Endothelial cell of umbilical vein (primary cell): ENCODE measurements at regions not wholly inside any gene's neighbourhood (a gene's known extent, or its start where the extent isn't known, plus 50 kb on each side); places are given as distances from the start of the nearest gene placed in this dataset.

Source experiments
- BruUV-seq: library from RNA; stranded (reverse); fragments of 400-500 nt; replicated peaks from 2 replicates; lab custom pipeline; 2021; lab: Mats Ljungman, UMichigan
- CTCF ChIA-PET: fragments of 300-600, 350-600 bp; sonication (Branson Sonifier 250); formaldehyde crosslinking; loops from one replicate; lab custom pipeline; 2021; ENCODE audit warnings: antibody characterized with exemption, inconsistent platforms; lab: Charles Lee
- POLR2A ChIA-PET: fragments of 300-600, 350-600 bp; sonication (Branson Sonifier 250); formaldehyde crosslinking; loops from one replicate; lab custom pipeline; 2021; ENCODE audit warnings: antibody characterized with exemption, inconsistent platforms; lab: Charles Lee
- DNase-seq: peaks from one replicate; pipeline ENCODE4 v3.0.0-alpha.2; 2011; ENCODE audit warnings: low read depth, low spot score
- FAIRE-seq: peaks from 2 replicates; lab custom pipeline; 2011; peaks lifted over from hg19 to GRCh38; lab: Jason Lieb, UNC
- H2AFZ ChIP-seq: 2 replicates; pipeline ENCODE4 v1.6.0; 2012; ENCODE audit warnings: low read depth, low read length, control low read depth, inconsistent platforms
- H3K27ac ChIP-seq: 2 replicates; pipeline ENCODE4 v1.5.1; 2011; ENCODE audit warnings: low read depth, mild to moderate bottlenecking, control low read depth, low read length, moderate library complexity; ENCODE audit not compliant: insufficient read depth
- H3K27me3 ChIP-seq, 2 experiments: 2 replicates each; pipeline versions ENCODE4 v1.6.0 to v1.6.1; 2011; ENCODE audit warnings: low read length in 2 of 2, mixed read lengths in 1 of 2; ENCODE audit not compliant: control insufficient read depth in 2 of 2, insufficient read depth in 2 of 2
- H3K36me3 ChIP-seq, 2 experiments: 2 replicates in 1 of 2; 3 replicates in 1 of 2; pipeline ENCODE4 v1.5.1; 2011; ENCODE audit warnings: low read length in 2 of 2, mild to moderate bottlenecking in 1 of 2, moderate library complexity in 1 of 2; ENCODE audit not compliant: control insufficient read depth in 2 of 2, insufficient read depth in 2 of 2; ENCODE audit errors: extremely low read depth in 1 of 2
- H3K4me1 ChIP-seq: 3 replicates; pipeline ENCODE4 v1.5.1; 2011; ENCODE audit warnings: mild to moderate bottlenecking, low read length; ENCODE audit not compliant: control insufficient read depth, insufficient read depth; ENCODE audit errors: extremely low read depth
- H3K4me2 ChIP-seq: 2 replicates; pipeline ENCODE4 v1.6.1; 2011; ENCODE audit warnings: low read length, control low read depth, mixed read lengths; ENCODE audit not compliant: insufficient read depth
- H3K4me3 ChIP-seq, 3 experiments: fragments of 200-600 bp in 1 of 3; sonication (generic), shearing (Covaris generic) in 1 of 3; replicated peaks in 1 of 3; 2 replicates each; pipeline ENCODE4 v1.5.1; 2011 to 2016; ENCODE audit warnings: control low read depth in 3 of 3, low read length in 3 of 3, mild to moderate bottlenecking in 2 of 3, inconsistent platforms in 1 of 3, low read depth in 1 of 3, moderate library complexity in 1 of 3; ENCODE audit not compliant: insufficient read depth in 1 of 3
- H3K79me2 ChIP-seq: 2 replicates; pipeline ENCODE4 v1.6.0; 2012; ENCODE audit warnings: low read length, inconsistent platforms; ENCODE audit not compliant: control insufficient read depth, insufficient read depth
- H3K9ac ChIP-seq: replicated peaks from 2 replicates; pipeline ENCODE3; 2011; ENCODE audit warnings: low read length, control low read depth; ENCODE audit not compliant: insufficient read depth; ENCODE audit errors: extremely low read depth
- H3K9me1 ChIP-seq: replicated peaks from 3 replicates; pipeline ENCODE4 v1.6.0; 2011; ENCODE audit warnings: mild to moderate bottlenecking, low read length; ENCODE audit not compliant: control insufficient read depth, insufficient read depth; ENCODE audit errors: extremely low read depth
- H3K9me3 ChIP-seq: replicated peaks from 2 replicates; pipeline ENCODE4 v1.5.1; 2012; ENCODE audit warnings: low read length, inconsistent platforms; ENCODE audit not compliant: control insufficient read depth, insufficient read depth
- H4K20me1 ChIP-seq: replicated peaks from 2 replicates; pipeline ENCODE3; 2011; ENCODE audit warnings: mild to moderate bottlenecking, low read length; ENCODE audit not compliant: control insufficient read depth, insufficient read depth; ENCODE audit errors: extremely low read depth
- EZH2 ChIP-seq: IDR thresholded peaks from 2 replicates; pipeline ENCODE4 v1.6.1; 2012; ENCODE audit warnings: borderline replicate concordance, low read depth, mild to moderate bottlenecking, moderate library complexity, low read length, inconsistent platforms; ENCODE audit not compliant: severe bottlenecking
- FOS ChIP-seq: IDR thresholded peaks from 2 replicates; pipeline ENCODE4 v1.6.1; 2011; ENCODE audit warnings: mild to moderate bottlenecking, low read length, moderate library complexity, borderline replicate concordance; ENCODE audit not compliant: insufficient read depth
- GATA2 ChIP-seq: IDR thresholded peaks from 2 replicates; pipeline ENCODE4 v1.7.0; 2011; ENCODE audit warnings: low read depth, mild to moderate bottlenecking, moderate library complexity, mixed read lengths, low read length; ENCODE audit not compliant: insufficient read length, insufficient read depth
- JUN ChIP-seq: IDR thresholded peaks from 2 replicates; pipeline ENCODE4 v1.6.1; 2011; ENCODE audit warnings: borderline replicate concordance, low read depth; ENCODE audit not compliant: insufficient read length, insufficient read depth
- MYC ChIP-seq: IDR thresholded peaks from one replicate; pipeline ENCODE4 v1.6.1; 2011; ENCODE audit warnings: mild to moderate bottlenecking, low read depth, low read length
- POLR2A ChIP-seq: IDR thresholded peaks from 2 replicates; pipeline ENCODE4 v1.6.1; 2012; ENCODE audit warnings: low read depth, mild to moderate bottlenecking, control low read depth, low read length
- POLR2AphosphoS5 ChIP-seq: IDR thresholded peaks from 2 replicates; pipeline ENCODE4 v1.6.1; 2012; ENCODE audit warnings: low read depth, mild to moderate bottlenecking, control low read depth, low read length, moderate library complexity; ENCODE audit not compliant: insufficient read depth
- dilution Hi-C: fragments of 300-500 bp; cut with MboI; formaldehyde crosslinking; loops from one replicate; pipeline ENCODE4 v1.15.0; 2019; ENCODE audit warnings: low sequenced_read_pairs; ENCODE audit not compliant: extremely low pct_ligation_motif_present
- intact Hi-C: fragments of 100-400 bp; cut with micrococcal nuclease; formaldehyde crosslinking; loops from one replicate; pipeline ENCODE4 v1.10.0; 2022
- TF ChIP-seq, protein P1 (sequence below): IDR thresholded peaks from 2 replicates; pipeline ENCODE4 v1.6.1; 2011; ENCODE audit not compliant: insufficient read depth, insufficient read length
- TF ChIP-seq, protein P2 (sequence below), 2 donors: IDR thresholded peaks; 1 replicate in 1 of 2; 2 replicates in 1 of 2; pipeline ENCODE4 v1.5.1; 2011; ENCODE audit warnings: low read length in 2 of 2, mild to moderate bottlenecking in 2 of 2, moderate library complexity in 2 of 2, control low read depth in 1 of 2, inconsistent platforms in 1 of 2, low read depth in 1 of 2; ENCODE audit not compliant: insufficient read depth in 1 of 2; ENCODE audit errors: extremely low read depth in 1 of 2

DNA sequence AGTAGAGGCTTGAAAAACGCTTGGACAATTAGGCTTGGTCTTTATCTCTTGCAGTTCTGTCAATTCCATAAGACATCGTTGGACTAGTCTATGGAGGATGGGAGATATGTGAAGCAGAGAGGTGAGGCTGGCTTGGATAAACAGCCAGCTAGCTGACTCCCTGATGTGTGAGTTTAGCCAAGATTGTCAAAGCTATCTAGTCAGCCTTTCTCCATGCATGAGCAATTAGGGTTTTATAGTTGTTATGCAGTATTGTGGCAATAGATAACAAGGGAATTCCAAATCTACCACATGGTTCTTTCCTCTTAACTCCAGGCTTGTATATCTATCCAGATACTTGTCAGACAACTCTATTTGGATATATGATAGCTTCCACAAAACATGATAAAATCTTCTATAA is 153.6 kb upstream of the NRXN3 start:
- dilution Hi-C loops = no loop called here
- no peak overlapping the region for H2AFZ ChIP-seq
- TF ChIP-seq POLR2AphosphoS5 (no peak), EZH2 (no peak), GATA2 (no peak), MYC (no peak), POLR2A (no peak), JUN (no peak), FOS (no peak)
- TF ChIP-seq, protein P1, sequence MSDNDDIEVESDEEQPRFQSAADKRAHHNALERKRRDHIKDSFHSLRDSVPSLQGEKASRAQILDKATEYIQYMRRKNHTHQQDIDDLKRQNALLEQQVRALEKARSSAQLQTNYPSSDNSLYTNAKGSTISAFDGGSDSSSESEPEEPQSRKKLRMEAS = no peak
- TF ChIP-seq, protein P2, sequence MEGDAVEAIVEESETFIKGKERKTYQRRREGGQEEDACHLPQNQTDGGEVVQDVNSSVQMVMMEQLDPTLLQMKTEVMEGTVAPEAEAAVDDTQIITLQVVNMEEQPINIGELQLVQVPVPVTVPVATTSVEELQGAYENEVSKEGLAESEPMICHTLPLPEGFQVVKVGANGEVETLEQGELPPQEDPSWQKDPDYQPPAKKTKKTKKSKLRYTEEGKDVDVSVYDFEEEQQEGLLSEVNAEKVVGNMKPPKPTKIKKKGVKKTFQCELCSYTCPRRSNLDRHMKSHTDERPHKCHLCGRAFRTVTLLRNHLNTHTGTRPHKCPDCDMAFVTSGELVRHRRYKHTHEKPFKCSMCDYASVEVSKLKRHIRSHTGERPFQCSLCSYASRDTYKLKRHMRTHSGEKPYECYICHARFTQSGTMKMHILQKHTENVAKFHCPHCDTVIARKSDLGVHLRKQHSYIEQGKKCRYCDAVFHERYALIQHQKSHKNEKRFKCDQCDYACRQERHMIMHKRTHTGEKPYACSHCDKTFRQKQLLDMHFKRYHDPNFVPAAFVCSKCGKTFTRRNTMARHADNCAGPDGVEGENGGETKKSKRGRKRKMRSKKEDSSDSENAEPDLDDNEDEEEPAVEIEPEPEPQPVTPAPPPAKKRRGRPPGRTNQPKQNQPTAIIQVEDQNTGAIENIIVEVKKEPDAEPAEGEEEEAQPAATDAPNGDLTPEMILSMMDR (IDR thresholded peaks at IDR 0.05; ENCODE audit: extremely low read depth in 1 of 2, insufficient read depth in 1 of 2, low read depth in 1 of 2, low read length in 2 of 2) = no peak

More for the DNA sequence above, 153.6 kb upstream of the NRXN3 start:
- POLR2A ChIA-PET = no interaction called here
- no TSS peak for BruUV-seq
- CTCF ChIA-PET = interaction anchor here (1.5 kb wide), 1 partner anchor 550 kb away, joined by 5 read pairs; no protein-coding TSS in a partner anchor
- H3K4me1 ChIP-seq = no peaks in the 10 kb centered on the region
- no peaks in the 10 kb centered on the region for H3K9me1 ChIP-seq
- H3K79me2 ChIP-seq = no peaks in the 10 kb centered on the region
- no peaks in the 10 kb centered on the region for H4K20me1 ChIP-seq
- intact Hi-C loops = no loop called here
- no peak overlapping the region for H3K4me2 ChIP-seq
- FAIRE-seq = no peak
- no peaks in the 10 kb centered on the region for H3K9me3 ChIP-seq
- no peak overlapping the region for H3K27ac ChIP-seq
- DNase-seq = no peak
- H3K9ac ChIP-seq = no peak overlapping the region
- no peaks in the 10 kb centered on the region for H3K36me3 ChIP-seq
- H3K4me3 ChIP-seq = no peak overlapping the region
- no peaks in the 10 kb centered on the region for H3K27me3 ChIP-seq
